Large intestine (tissue), 3 donors: ENCODE measurements at regions not wholly inside any gene's neighbourhood (a gene's known extent, or its start where the extent isn't known, plus 50 kb on each side); places are given as distances from the start of the nearest gene placed in this dataset.

Experiments used
- DNase-seq, 2 donors: peaks; one replicate each; pipeline versions ENCODE4 v3.0.0 to v3.0.0-alpha.2; 2013
- H3K27ac ChIP-seq: one replicate; pipeline ENCODE4 v1.5.1; 2013; ENCODE audit warnings: low read length
- H3K27me3 ChIP-seq: 2 replicates; pipeline ENCODE4 v1.6.1; 2013; ENCODE audit warnings: low read length; ENCODE audit not compliant: control insufficient read depth, insufficient read depth
- H3K36me3 ChIP-seq: 2 replicates; pipeline ENCODE4 v1.6.1; 2013; ENCODE audit warnings: low read length; ENCODE audit not compliant: control insufficient read depth, insufficient read depth
- H3K4me1 ChIP-seq: one replicate; pipeline ENCODE4 v1.6.1; 2013; ENCODE audit warnings: low read length; ENCODE audit not compliant: control insufficient read depth, insufficient read depth
- H3K4me3 ChIP-seq: one replicate; pipeline ENCODE4 v1.5.1; 2013; ENCODE audit warnings: low read length
- H3K9me3 ChIP-seq: one replicate; pipeline ENCODE4 v1.6.1; 2013; ENCODE audit warnings: mild to moderate bottlenecking, low read depth, low read length, moderate library complexity; ENCODE audit not compliant: control insufficient read depth
- WGBS: methylation state at CpG from one replicate; pipeline ENCODE4 v1.1.5; 2013; ENCODE audit warnings: low lambda C conversion rate; ENCODE audit not compliant: insufficient coverage; 5-methylcytosine and 5-hydroxymethylcytosine counted together

DNA sequence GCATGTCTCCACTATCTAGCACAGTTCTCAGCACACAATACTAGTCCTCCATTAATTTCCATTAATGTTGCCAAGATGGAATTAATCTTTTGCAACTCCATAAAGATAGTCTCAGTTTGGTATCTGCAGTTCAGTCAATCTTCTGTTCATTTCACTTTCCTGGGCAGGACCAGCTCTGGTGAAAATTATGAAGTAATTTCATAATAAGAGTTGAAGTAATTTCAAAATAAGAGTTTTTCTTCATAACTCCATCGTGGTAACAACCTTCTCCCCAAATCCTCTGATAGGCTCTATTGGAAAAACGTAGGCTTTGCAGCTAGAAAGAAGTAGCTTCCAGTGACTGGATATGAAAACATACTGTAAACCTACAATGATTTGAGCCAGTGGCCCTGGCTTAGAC is 618.2 kb downstream of the TYW1 start:
- WGBS = 28% methylated on average over 2 of the region's 2 CpGs
- no peak for DNase-seq
- no peaks in the 10 kb centered on the region for H3K27me3 ChIP-seq
- no peaks in the 10 kb centered on the region for H3K36me3 ChIP-seq
- no peaks in the 10 kb centered on the region for H3K9me3 ChIP-seq
- no peaks in the 10 kb centered on the region for H3K4me1 ChIP-seq
- H3K27ac ChIP-seq = no peak overlapping the region
- no peak overlapping the region for H3K4me3 ChIP-seq

DNA sequence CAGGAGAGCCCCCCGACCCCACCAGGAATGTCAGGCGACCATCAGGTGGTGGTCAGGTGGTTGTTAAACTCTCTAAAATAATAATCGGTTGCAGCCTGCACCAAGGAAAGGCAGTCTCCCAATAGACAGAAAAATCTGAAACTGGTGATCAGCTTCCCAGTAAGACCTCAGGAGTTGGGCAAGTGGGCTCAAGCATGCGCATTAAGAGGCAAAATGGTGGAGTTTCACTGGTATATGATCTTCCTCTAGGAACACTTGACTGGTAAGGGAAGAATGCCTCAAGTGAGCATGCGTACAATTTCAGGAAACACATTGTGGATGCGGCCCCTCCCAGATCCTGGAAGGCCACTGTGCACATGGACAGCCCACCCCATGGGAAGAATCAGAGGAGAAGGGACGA is 619.9 kb downstream of the TYW1 start:
- no peak for DNase-seq
- H3K9me3 ChIP-seq = no peaks in the 10 kb centered on the region
- no peaks in the 10 kb centered on the region for H3K36me3 ChIP-seq
- no peak overlapping the region for H3K27ac ChIP-seq
- H3K27me3 ChIP-seq = peaks cover 4% of the 10 kb centered on the region
- no peaks in the 10 kb centered on the region for H3K4me1 ChIP-seq
- WGBS = no CpG with 5 or more reads among the region's 7 CpGs
- H3K4me3 ChIP-seq = no peak overlapping the region

DNA sequence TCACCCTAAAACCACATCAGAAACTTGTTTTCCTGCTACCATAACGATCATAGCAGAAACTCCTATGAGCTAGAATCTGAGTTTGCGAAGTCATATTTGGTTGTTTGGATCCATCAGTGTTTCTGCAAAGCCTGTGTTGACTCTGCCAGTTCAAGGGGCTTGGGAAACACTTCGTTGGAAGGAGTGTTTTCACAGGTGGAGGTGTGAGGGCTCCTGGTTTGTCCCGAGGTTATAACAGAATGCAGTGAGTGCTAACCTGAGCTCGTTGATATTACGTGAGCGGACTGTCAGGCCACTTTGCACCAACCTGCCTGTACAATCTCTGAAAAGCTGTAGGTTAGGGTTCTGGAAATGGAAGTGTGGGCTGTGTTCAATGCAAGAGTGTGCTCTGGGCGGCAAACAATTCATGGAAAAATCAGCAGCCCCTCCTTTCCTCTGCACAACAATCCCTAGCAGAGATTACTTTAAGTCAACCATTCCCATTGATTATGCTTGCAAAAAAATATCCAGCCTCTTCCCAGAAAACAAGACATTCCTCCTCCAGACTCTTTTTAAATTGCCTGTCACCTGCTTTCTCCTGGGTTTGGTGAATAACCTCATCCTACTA is 622.0 kb downstream of the TYW1 start:
- Histone ChIP-seq H3K9me3 (no peaks in the 10 kb centered on the region), H3K27me3 (peaks cover 6% of the 10 kb centered on the region), H3K4me1 (no peaks in the 10 kb centered on the region), H3K36me3 (no peaks in the 10 kb centered on the region), H3K4me3 (no peak overlapping the region), H3K27ac (no peak overlapping the region)
- no peak for DNase-seq
- WGBS = no CpG with 5 or more reads among the region's 8 CpGs

DNA sequence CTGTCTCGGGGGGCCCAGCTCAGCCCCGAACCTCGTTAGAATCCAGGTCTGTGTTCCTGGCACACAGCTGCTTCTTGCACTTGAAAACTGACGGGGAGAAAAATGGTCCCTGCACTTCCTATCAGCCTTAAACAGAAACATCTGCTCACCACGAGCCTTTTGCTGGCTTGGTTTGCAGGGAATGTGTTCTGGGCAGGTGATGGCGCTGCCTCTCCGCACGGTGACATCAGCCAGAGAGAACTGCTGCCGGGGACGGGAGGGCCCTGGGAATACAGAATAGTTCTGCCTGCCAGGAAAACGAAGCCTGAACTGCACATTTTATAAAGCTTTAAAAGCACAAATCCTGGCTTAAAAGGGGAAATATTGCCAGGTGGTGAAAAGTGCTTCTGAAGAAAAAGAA is 622.5 kb downstream of the TYW1 start:
- Histone ChIP-seq H3K4me1 (no peaks in the 10 kb centered on the region), H3K9me3 (no peaks in the 10 kb centered on the region), H3K27ac (no peak overlapping the region), H3K27me3 (peaks cover 6% of the 10 kb centered on the region), H3K4me3 (no peak overlapping the region), H3K36me3 (no peaks in the 10 kb centered on the region)
- 0% methylated on average over 1 of the region's 11 CpGs for WGBS
- peak in 1 of 2 donors; percentile 15 for DNase-seq

DNA sequence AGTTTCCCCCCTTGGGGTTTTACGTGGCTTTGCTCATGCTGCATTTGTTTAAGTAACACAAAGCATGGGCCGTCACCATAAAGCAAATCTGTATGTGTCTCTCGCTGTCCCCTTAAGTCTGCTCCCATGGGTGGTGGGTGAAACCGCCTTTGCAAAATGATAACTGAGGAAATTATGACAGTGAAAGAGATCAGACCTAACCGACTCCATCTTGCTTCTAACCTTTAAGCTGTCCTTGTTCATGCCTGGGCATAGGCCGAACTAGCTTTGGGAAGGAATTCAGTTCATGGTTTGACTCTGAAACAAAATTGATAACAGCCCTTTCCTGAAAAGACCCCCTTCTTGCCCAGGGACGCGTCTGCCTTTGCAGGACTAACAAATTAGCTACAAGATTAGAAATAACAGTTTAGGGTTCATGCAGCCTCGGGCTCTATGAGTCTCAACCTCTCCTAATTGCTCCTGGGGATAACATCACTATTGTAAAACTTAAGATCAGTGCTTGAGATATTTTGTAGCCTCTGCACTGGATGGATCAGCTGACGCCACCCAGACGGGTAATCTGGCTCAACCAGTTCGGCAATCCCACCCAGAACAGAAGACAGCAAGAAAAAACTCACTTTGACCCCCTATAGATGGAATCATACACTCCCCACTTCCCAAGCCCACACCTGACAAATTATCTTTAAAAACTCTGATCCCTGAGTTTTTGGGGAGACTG is 623.7 kb downstream of the TYW1 start:
- Histone ChIP-seq H3K4me1 (no peaks in the 10 kb centered on the region), H3K27ac (no peak overlapping the region), H3K36me3 (no peaks in the 10 kb centered on the region), H3K9me3 (no peaks in the 10 kb centered on the region), H3K4me3 (no peak overlapping the region), H3K27me3 (peaks cover 6% of the 10 kb centered on the region)
- no peak for DNase-seq
- 100% methylated on average over 1 of the region's 12 CpGs for WGBS

DNA sequence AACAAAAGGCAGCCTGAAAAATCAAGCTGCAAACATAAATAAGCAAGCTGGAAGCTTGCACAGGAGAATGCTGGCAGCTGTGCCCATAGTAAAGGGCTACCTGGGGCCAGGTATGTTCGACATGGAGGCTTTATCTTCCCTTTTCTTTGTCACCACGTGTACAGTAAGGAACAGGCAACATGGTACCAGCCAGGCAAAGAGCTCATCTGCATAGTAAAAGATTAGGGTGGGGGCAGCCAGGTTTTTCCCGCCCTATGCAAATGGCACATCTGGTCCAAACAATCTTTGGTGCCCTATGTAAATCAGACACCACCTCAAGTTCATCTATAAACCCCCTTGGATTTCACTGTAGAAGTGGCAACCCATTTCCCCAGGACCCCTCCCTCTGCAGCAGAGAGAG is 625.1 kb downstream of the TYW1 start:
- H3K36me3 ChIP-seq = no peaks in the 10 kb centered on the region
- no peak for DNase-seq
- no CpG with 5 or more reads among the region's 3 CpGs for WGBS
- H3K27ac ChIP-seq = no peak overlapping the region
- H3K4me1 ChIP-seq = no peaks in the 10 kb centered on the region
- peaks cover 6% of the 10 kb centered on the region for H3K27me3 ChIP-seq
- no peaks in the 10 kb centered on the region for H3K9me3 ChIP-seq
- no peak overlapping the region for H3K4me3 ChIP-seq

DNA sequence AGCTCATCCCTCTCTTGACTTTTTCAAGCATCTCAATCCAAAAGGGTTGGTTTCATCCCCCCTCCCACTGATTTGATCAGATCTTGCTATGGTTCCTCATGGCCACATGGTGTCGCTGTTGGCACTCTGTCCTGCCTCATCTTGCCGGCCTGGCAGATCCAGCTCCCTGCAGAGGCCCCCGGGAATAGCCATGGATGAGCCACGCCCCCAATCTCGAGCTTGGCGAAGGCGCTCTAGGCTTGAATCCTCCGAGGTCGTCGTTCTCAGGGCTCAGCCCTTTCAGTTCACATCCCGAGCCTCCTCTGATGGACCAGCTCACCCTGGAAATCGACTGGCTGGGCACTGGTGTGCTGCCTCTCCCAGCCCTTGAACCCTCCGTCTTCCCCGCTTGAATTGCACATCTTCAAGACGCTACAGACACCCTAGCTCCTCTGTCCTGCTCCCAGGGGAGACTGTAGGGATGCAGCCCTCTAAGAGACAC is 628.7 kb downstream of the TYW1 start:
- WGBS = no CpG with 5 or more reads among the region's 15 CpGs
- no peaks in the 10 kb centered on the region for H3K36me3 ChIP-seq
- no peak overlapping the region for H3K27ac ChIP-seq
- H3K27me3 ChIP-seq = peaks cover 6% of the 10 kb centered on the region
- DNase-seq = peak; percentile 67 to 72
- no peaks in the 10 kb centered on the region for H3K4me1 ChIP-seq
- H3K9me3 ChIP-seq = no peaks in the 10 kb centered on the region
- peak overlapping the region; percentile 18 for H3K4me3 ChIP-seq

DNA sequence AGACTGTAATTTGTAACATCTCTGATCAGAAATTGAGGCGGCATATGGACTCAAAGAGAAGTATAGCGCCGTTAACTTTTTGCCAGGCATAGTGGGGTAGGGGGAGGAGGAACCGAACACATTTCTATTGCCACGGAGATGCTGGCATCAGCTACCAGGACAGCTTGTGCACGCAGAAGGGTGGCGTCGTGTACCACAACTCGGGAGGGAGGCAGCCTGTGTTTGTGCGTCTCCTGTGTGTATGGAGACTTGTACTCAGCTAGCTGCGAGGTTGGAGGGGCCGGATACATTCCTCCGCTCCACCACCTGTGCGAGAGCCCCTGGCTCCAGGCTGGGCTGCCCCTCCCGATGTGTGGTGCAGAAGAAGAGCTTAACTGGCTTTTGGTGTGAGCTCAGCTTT is 634.8 kb downstream of the TYW1 start:
- Histone ChIP-seq H3K27ac (no peak overlapping the region), H3K27me3 (no peaks in the 10 kb centered on the region), H3K36me3 (no peaks in the 10 kb centered on the region), H3K9me3 (no peaks in the 10 kb centered on the region), H3K4me1 (no peaks in the 10 kb centered on the region), H3K4me3 (no peak overlapping the region)
- DNase-seq = no peak
- no CpG with 5 or more reads among the region's 15 CpGs for WGBS

DNA sequence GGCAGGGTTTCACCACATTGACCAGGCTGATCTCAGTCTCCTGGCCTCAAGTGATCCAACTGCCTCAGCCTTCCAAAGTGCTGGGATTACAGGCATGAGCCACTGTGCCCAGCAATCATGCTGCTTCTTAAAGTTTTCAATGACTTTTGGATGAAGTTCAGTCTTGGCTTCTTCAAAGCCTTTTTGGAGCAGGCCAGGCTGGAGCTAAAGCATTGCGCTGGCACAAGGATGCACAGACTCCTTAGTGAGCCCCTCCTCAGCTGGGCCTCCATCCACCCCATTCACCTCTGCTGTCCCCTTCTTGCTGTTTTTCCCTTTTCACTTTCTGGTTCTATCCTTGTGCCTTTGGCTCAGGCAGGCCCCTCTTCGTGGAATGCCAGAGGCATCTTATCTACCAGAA is 638.6 kb downstream of the TYW1 start:
- Histone ChIP-seq H3K27me3 (no peaks in the 10 kb centered on the region), H3K27ac (no peak overlapping the region), H3K4me1 (no peaks in the 10 kb centered on the region), H3K9me3 (no peaks in the 10 kb centered on the region), H3K36me3 (no peaks in the 10 kb centered on the region), H3K4me3 (no peak overlapping the region)
- WGBS = no CpG with 5 or more reads among the region's 2 CpGs
- no peak for DNase-seq

DNA sequence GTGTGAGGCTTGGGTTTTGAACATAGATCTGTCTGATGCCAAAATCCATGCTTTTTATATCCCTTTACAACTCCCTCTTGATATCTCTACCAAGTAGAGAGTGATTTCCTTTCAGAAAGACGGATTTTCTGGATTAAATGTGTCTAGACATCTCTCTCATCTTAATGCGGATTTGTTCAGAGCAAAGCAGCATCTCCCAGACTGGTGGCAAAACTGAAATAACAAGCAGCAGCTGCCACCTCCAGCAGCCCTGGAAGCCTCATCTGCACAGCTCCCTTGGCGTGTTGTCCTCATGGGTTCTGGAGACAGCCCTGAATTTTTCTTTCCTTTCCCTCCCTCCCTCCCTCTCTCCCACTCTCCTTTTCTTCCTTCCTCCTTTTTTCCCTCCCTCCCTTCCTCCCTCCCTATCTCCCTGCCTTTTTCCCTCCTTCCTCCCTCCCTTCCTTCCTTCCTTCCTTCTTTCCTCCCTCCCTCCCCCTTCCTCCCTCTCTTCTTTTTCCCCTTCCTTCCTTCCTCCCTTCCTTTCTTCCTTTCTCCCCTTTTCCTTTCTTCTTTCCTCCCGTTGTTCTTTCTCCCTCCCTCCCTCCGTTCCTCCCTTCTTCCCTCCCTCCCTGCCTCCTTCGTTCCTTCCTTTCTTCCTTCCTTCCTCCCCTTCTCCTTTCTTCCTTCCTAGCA is 639.9 kb downstream of the TYW1 start:
- Histone ChIP-seq H3K27me3 (no peaks in the 10 kb centered on the region), H3K27ac (no peak overlapping the region)
- 55% methylated on average over 3 of the region's 6 CpGs for WGBS

More for the DNA sequence above, 639.9 kb downstream of the TYW1 start:
- H3K36me3 ChIP-seq = no peaks in the 10 kb centered on the region
- H3K9me3 ChIP-seq = no peaks in the 10 kb centered on the region
- no peak for DNase-seq
- no peaks in the 10 kb centered on the region for H3K4me1 ChIP-seq
- no peak overlapping the region for H3K4me3 ChIP-seq
